K562 (cell line): ENCODE measurements at regions not wholly inside any gene's neighbourhood (a gene's known extent, or its start where the extent isn't known, plus 50 kb on each side); places are given as distances from the start of the nearest gene placed in this dataset.

Source experiments
- ARNT ChIP-seq, 2 experiments: fragments of 450-650 bp; IDR thresholded peaks; 2 replicates each; pipeline ENCODE4 v1.6.1; 2016; ENCODE audit warnings: mild to moderate bottlenecking in 1 of 2
- BHLHE40 ChIP-seq: IDR thresholded peaks from 2 replicates; pipeline ENCODE4 v1.6.1; 2011; ENCODE audit warnings: low read length, improper control_type of control experiment
- CEBPB ChIP-seq: fragments of 450-650 bp; IDR thresholded peaks from 2 replicates; pipeline ENCODE4 v1.6.1; 2016; ENCODE audit warnings: missing genetic modification characterization, missing compliant biosample characterization
- CTCF ChIP-seq, 3 experiments: IDR thresholded peaks in 2 of 3; conservative IDR thresholded peaks in 1 of 3; 2 replicates each; pipeline ENCODE4 v1.5.1; 2011 to 2012; ENCODE audit warnings: low read length in 3 of 3, mild to moderate bottlenecking in 3 of 3, control low read depth in 2 of 3, improper control_type of control experiment in 1 of 3, inconsistent platforms in 1 of 3, low read depth in 1 of 3, mixed read lengths in 1 of 3, moderate library complexity in 1 of 3; ENCODE audit not compliant: insufficient read depth in 2 of 3
- FOXA3 ChIP-seq, 2 experiments: fragments of 450-650 bp in 1 of 2; sonication (generic) in 1 of 2; formaldehyde crosslinking; IDR thresholded peaks in 1 of 2; conservative IDR thresholded peaks in 1 of 2; 2 replicates each; pipeline versions ENCODE4 v1.4.0 to v1.8.0; 2020 to 2022; ENCODE audit warnings: mild to moderate bottlenecking in 2 of 2, missing genetic modification reagents in 1 of 2
- MAFG ChIP-seq: fragments of 450-650 bp; conservative IDR thresholded peaks from 2 replicates; pipeline ENCODE4 v1.6.1; 2016; ENCODE audit warnings: missing genetic modification characterization, missing compliant biosample characterization
- SMC3 ChIP-seq: conservative IDR thresholded peaks from 2 replicates; pipeline ENCODE4 v1.6.1; 2011; ENCODE audit warnings: low read depth, low read length, improper control_type of control experiment; ENCODE audit not compliant: insufficient read depth
- SP2 ChIP-seq: IDR thresholded peaks from 2 replicates; pipeline ENCODE4 v1.6.1; 2011; ENCODE audit warnings: mild to moderate bottlenecking, low read depth, low read length, moderate library complexity; ENCODE audit not compliant: poor library complexity, severe bottlenecking; ENCODE audit errors: extremely low read depth
- THAP7 ChIP-seq: fragments of 250-450 bp; sonication (Bioruptor Pico); IDR thresholded peaks from 2 replicates; pipeline ENCODE4 v1.5.0; 2021
- YY1 ChIP-seq, 3 experiments: IDR thresholded peaks; 2 replicates each; pipeline ENCODE4 v1.6.1; 2011; ENCODE audit warnings: low read length in 2 of 3, mild to moderate bottlenecking in 2 of 3, moderate library complexity in 2 of 3, borderline replicate concordance in 1 of 3, control low read depth in 1 of 3, low read depth in 1 of 3; ENCODE audit not compliant: insufficient read depth in 3 of 3, insufficient replicate concordance in 2 of 3, control insufficient read depth in 1 of 3, insufficient read length in 1 of 3; ENCODE audit errors: extremely low read depth in 1 of 3
- ZNF253 ChIP-seq: fragments of 250-450 bp; sonication (Bioruptor Pico); conservative IDR thresholded peaks from 2 replicates; pipeline ENCODE4 v1.6.1; 2021; ENCODE audit warnings: mild to moderate bottlenecking
- ZNF583 ChIP-seq: fragments of 250-450 bp; sonication (Bioruptor Pico); IDR thresholded peaks from 2 replicates; pipeline ENCODE4 v1.4.0; 2020

GRCh38 chrX:68927178-68927577 is 98.4 kb downstream of the EFNB1 start:
- TF ChIP-seq MAFG (tag) = no peak
- no peak for TF ChIP-seq CEBPB (tag)
- TF ChIP-seq CTCF (IDR thresholded peaks at IDR 0.05 in 2 of 3, conservative IDR thresholded peaks at IDR 0.05 in 1 of 3; ENCODE audit: insufficient read depth in 2 of 3, low read depth in 1 of 3, low read length in 3 of 3) = no peak
- TF ChIP-seq SP2 = no peak
- no peak for TF ChIP-seq SMC3
- no peak for TF ChIP-seq ZNF253 (CRISPR knock-in tag)
- no peak for TF ChIP-seq FOXA3 (CRISPR knock-in tag; conservative IDR thresholded peaks at IDR 0.05 in 1 of 2, IDR thresholded peaks at IDR 0.05 in 1 of 2)
- no peak for TF ChIP-seq ZNF583
- no peak for TF ChIP-seq ARNT (IDR thresholded peaks at IDR 0.05)
- no peak for TF ChIP-seq YY1 (IDR thresholded peaks at IDR 0.05; ENCODE audit: borderline replicate concordance in 1 of 3, control insufficient read depth in 1 of 3, extremely low read depth in 1 of 3, insufficient read depth in 3 of 3, insufficient read length in 1 of 3, insufficient replicate concordance in 2 of 3, low read depth in 1 of 3, low read length in 2 of 3)
- TF ChIP-seq BHLHE40 = no peak
- TF ChIP-seq THAP7 (CRISPR knock-in tag) = no peak
